Prostate gland (tissue), 2 donors: ENCODE measurements at regions not wholly inside any gene's neighbourhood (a gene's known extent, or its start where the extent isn't known, plus 50 kb on each side); places are given as distances from the start of the nearest gene placed in this dataset.

Experiments
- CTCF ChIP-seq, 4 experiments: fragments of 200-600 bp in 2 of 4; fragments of 450-650 bp in 2 of 4; sonication (generic) in 2 of 4; IDR thresholded peaks; 1 replicate in 3 of 4; 2 replicates in 1 of 4; pipeline ENCODE4 v1.5.1; 2016 to 2019; ENCODE audit warnings: antibody characterized with exemption in 4 of 4, mild to moderate bottlenecking in 2 of 4, moderate library complexity in 2 of 4
- POLR2A ChIP-seq: fragments of 450-650 bp; IDR thresholded peaks from one replicate; pipeline ENCODE4 v1.6.1; 2016; ENCODE audit warnings: antibody characterized with exemption, mild to moderate bottlenecking
- POLR2AphosphoS5 ChIP-seq: sonication (generic); formaldehyde crosslinking; IDR thresholded peaks from one replicate; pipeline ENCODE4 v1.6.1; 2017; ENCODE audit warnings: antibody characterized with exemption

GRCh38 chr18:41331661-41332060 is 623.4 kb upstream of the PIK3C3 start:
- no peak for TF ChIP-seq POLR2A
- no peak for TF ChIP-seq CTCF (IDR thresholded peaks at IDR 0.05)
- no peak for TF ChIP-seq POLR2AphosphoS5
